ENCODE measurements at regions not wholly inside any gene's neighbourhood (a gene's known extent, or its start where the extent isn't known, plus 50 kb on each side); places are given as distances from the start of the nearest gene placed in this dataset.
A peak's percentile ranks its signal among the peaks of the same experiment; 100 is the strongest.

GRCh38 chr2:45300026-45300750, 290.9 kb upstream of the SIX2 start:
- peak; percentile 13 for DNase-seq

- DNase-seq, result no peak
These were observed 290.1 kb upstream of the SIX2 start for GRCh38 chr2:45299361-45299760.

GRCh38 chr2:45293182-45293581, 283.9 kb upstream of the SIX2 start:
- no peak for DNase-seq

- no peak for DNase-seq
These were observed 282.0 kb upstream of the SIX2 start for GRCh38 chr2:45291296-45291701.

GRCh38 chr2:45289997-45290709, 280.9 kb upstream of the SIX2 start:
- DNase-seq, result no peak

- DNase-seq, result no peak
These were observed 279.5 kb upstream of the SIX2 start for GRCh38 chr2:45288532-45289417.

GRCh38 chr2:45287045-45287444, 277.8 kb upstream of the SIX2 start:
- DNase-seq, result no peak

- no peak for DNase-seq
These were observed 276.6 kb upstream of the SIX2 start for GRCh38 chr2:45285771-45286390.

- no peak for DNase-seq
These were observed 276.1 kb upstream of the SIX2 start for GRCh38 chr2:45285311-45285710.

- no peak for DNase-seq
These were observed 275.4 kb upstream of the SIX2 start for GRCh38 chr2:45284621-45284995.

GRCh38 chr2:45283764-45284620, 274.7 kb upstream of the SIX2 start:
- DNase-seq, result no peak

- DNase-seq, result no peak
These were observed 273.4 kb upstream of the SIX2 start for GRCh38 chr2:45282646-45283045.

GRCh38 chr2:45281311-45281710, 272.1 kb upstream of the SIX2 start:
- DNase-seq, result no peak

GRCh38 chr2:45280794-45281193, 271.5 kb upstream of the SIX2 start:
- DNase-seq, result no peak

GRCh38 chr2:45279356-45279755, 270.1 kb upstream of the SIX2 start:
- DNase-seq, result no peak

- no peak for DNase-seq
These were observed 269.3 kb upstream of the SIX2 start for GRCh38 chr2:45278365-45279078.

GRCh38 chr2:45276914-45277313, 267.7 kb upstream of the SIX2 start:
- no peak for DNase-seq

GRCh38 chr2:45275806-45276205, 266.6 kb upstream of the SIX2 start:
- DNase-seq, result no peak

GRCh38 chr2:45275242-45275805, 266.1 kb upstream of the SIX2 start:
- DNase-seq, result no peak

GRCh38 chr2:45274250-45274926, 265.1 kb upstream of the SIX2 start:
- peak; percentile 11 for DNase-seq

Measured in NCI-H82 (cell line).